Stimulated activated CD8-positive, alpha-beta memory T cell treated with anti-CD3 and anti-CD28 coated beads, Interleukin-12 subunit alpha, Interleukin-12 subunit beta, amount 100 ng/mL, for 4 hours (primary cell): ENCODE measurements at regions not wholly inside any gene's neighbourhood (a gene's known extent, or its start where the extent isn't known, plus 50 kb on each side); places are given as distances from the start of the nearest gene placed in this dataset.
"Not testable (repeated sequence)": the region's sequence is repeated elsewhere in the genome, so short reads cannot be mapped to it uniquely, and the experiment has no call there.

ENCODE experiments used
- DNase-seq: peaks from one replicate; pipeline ENCODE4 v3.0.0-alpha.2; 2020; ENCODE audit warnings: low read depth

GRCh38 chr3:182508919-182509711 lies 284.2 kb upstream of the ATP11B start:
- DNase-seq = no peak

- no peak for DNase-seq
Observed at GRCh38 chr3:182509844-182510460, 283.4 kb upstream of the ATP11B start.

- no peak for DNase-seq
Observed at GRCh38 chr3:182514236-182514964, 278.9 kb upstream of the ATP11B start.

- DNase-seq = no peak
Observed at GRCh38 chr3:182516597-182517336, 276.5 kb upstream of the ATP11B start.

- no peak for DNase-seq
Observed at GRCh38 chr3:182519569-182519968, 273.7 kb upstream of the ATP11B start.

- no peak for DNase-seq
Observed at GRCh38 chr3:182521339-182521738, 272.0 kb upstream of the ATP11B start.

GRCh38 chr3:182523424-182523823 lies 269.9 kb upstream of the ATP11B start:
- DNase-seq = not testable (repeated sequence)

GRCh38 chr3:182523836-182524235 lies 269.5 kb upstream of the ATP11B start:
- DNase-seq = no peak

- DNase-seq = no peak
Observed at GRCh38 chr3:182524711-182525401, 268.4 kb upstream of the ATP11B start.

GRCh38 chr3:182525766-182526374 lies 267.4 kb upstream of the ATP11B start:
- DNase-seq = no peak

- no peak for DNase-seq
Observed at GRCh38 chr3:182527745-182528144, 265.6 kb upstream of the ATP11B start.

GRCh38 chr3:182530316-182530715 lies 263.0 kb upstream of the ATP11B start:
- no peak for DNase-seq

GRCh38 chr3:182533394-182533793 lies 259.9 kb upstream of the ATP11B start:
- DNase-seq = no peak

GRCh38 chr3:182544542-182544941 lies 248.8 kb upstream of the ATP11B start:
- no peak for DNase-seq

GRCh38 chr3:182562274-182562673 lies 231.0 kb upstream of the ATP11B start:
- no peak for DNase-seq

- DNase-seq = no peak
Observed at GRCh38 chr3:182565916-182566796, 227.1 kb upstream of the ATP11B start.

GRCh38 chr3:182567700-182568099 lies 225.6 kb upstream of the ATP11B start:
- DNase-seq = no peak

GRCh38 chr3:182568261-182568660 lies 225.0 kb upstream of the ATP11B start:
- no peak for DNase-seq

GRCh38 chr3:182568876-182569275 lies 224.4 kb upstream of the ATP11B start:
- DNase-seq = no peak

- DNase-seq = no peak
Observed at GRCh38 chr3:182570946-182571594, 222.2 kb upstream of the ATP11B start.
